NCI-H82 (cell line): ENCODE measurements at regions not wholly inside any gene's neighbourhood (a gene's known extent, or its start where the extent isn't known, plus 50 kb on each side); places are given as distances from the start of the nearest gene placed in this dataset.
"Not testable (repeated sequence)": the region's sequence is repeated elsewhere in the genome, so short reads cannot be mapped to it uniquely, and the experiment has no call there.

Experiments used
- DNase-seq: peaks from one replicate; lab custom pipeline; 2025; lab: John Stamatoyannopoulos, UW

DNA sequence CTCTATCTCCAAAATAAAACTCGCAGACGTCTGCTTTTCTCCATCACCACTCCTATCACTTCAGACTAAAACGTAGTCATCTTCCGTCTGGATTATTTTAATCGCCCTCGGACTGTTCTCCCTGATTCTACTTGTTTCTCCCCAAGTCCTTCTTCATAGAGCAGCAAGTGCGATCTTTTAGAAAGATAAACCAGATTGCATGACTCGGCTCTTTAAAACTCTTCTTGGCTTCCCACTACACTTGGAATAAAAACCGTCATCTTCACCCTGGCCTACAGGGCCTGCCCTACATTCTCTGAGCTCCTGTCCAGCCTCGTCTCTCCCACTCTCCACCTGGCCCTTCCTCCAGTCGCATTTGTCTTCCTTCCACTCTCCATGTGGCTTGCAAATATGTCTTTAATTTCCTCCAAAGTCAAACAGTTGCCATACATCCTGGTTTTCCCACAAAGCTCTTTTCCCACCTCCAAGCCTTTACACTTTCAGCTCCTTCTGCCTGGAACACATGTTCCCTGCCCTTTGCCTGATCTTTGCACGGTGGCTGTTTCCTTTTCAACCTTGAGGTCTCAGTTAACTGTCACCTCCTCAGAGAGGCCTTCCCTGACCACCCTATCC lies 70.5 kb upstream of the DHX40 start:
- no peak for DNase-seq

DNA sequence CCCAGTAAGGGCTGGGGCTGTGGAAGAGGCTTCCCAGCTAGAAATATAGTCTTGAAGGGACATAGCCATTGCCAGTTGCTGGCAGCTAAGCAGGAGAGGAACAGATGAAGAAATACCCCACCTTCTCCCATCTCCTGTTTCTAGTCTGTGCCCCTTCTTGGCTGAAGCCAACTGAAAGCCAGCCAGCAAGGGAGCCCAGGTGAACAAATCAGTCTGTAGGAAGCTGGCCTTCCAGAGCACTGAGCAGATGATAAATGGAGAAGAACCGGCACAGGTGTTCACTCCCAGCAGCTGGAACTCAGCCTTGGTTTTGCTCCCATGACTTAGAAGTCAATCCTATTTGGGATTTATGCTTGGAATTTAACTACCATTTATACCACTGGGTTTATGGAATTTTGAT lies 69.2 kb upstream of the DHX40 start:
- peak; percentile 71 for DNase-seq

DNA sequence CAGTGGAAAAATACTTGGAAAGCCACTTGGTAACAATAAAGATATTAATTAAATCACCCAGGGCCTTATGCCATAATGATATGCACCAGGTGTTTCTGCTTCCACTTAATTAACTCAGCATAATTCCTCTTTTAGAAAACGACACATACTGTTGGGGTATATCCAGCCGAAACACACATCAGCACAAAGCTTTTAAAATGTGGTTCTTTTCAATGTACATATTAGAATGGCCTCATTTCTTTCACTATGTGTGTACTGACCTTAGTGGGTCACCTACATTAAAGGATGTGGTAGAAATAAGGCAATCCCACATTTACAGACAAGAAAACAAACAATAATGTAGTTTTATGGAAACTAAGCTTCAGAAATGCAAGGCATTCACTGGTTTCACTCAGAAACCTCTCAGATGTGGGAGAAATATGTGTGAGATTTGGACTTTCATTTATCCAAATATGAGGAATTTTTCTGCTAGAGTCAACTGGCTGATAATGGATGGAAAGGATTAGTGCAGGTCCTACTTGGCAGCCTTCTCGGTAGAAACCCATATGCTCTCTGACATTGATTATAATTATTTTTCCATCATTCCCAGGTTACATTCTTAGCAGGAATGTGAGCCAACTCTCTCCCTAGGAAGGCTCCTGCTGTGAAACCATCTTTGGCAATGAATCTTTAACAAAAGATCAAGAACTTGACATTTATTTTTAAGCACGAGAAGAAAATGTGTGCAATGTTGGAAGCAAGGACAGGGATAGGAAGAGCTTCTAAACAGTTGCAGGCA lies 66.7 kb upstream of the DHX40 start:
- peak; percentile 55 for DNase-seq

DNA sequence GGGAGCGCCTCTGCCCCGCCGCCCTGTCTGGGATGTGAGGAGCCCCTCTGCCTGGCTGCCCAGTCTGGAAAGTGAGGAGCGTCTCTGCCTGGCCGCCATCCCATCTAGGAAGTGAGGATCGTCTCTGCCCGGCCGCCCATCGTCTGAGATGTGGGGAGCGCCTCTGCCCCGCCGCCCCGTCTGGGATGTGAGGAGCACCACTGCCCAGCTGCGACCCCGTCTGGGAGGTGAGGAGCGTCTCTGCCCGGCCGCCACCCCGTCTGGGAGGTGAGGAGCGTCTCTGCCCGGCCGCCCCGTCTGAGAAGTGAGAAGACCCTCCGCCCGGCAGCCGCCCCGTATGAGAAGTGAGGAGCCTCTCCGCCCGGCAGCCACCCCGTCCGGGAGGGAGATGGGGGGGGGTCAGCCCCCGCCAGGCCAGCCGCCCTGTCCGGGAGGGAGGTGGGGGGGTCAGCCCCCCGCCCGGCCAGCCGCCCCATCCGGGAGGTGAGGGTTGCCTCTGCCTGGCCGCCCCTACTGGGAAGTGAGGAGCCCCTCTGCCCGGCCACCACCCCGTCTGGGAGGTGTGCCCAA lies 65.2 kb upstream of the DHX40 start:
- not testable (repeated sequence) for DNase-seq

DNA sequence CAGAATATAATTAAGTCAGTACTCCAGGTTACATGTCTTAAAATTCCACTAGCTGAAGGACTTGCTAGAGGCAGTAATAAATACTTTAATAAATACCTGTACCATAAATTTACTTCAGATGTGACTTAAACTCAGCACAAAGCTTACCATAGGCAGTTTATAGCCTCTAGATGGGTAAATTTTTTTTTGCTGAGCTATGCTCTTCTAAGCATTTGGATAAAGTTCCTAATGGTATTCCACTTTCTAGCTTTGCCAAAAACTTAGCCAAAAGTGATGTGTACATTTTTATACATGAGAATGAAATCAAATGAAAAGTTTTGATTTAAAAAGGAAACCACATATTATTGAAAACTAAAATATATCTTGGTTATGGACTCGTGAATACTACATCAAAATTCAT lies 63.7 kb upstream of the DHX40 start:
- no peak for DNase-seq

DNA sequence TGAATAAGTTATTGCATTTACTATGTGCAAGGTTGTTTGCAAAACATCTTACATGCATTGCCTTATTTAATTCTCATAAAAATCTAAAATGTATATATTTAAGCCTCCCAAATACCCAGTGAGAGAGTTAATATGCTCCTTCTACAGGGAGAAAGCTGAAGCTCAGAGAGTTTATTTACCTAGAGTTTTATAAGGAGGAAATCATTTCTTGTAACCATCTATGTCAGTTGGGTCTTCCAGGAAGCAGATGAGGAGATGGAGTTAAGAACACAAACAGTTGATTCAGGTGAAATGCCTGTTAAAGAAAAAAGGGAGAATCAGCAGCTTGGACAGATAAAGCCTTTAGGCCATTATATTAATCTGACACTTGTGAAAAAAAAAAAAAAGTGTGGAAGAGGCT lies 62.6 kb upstream of the DHX40 start:
- DNase-seq, result no peak

DNA sequence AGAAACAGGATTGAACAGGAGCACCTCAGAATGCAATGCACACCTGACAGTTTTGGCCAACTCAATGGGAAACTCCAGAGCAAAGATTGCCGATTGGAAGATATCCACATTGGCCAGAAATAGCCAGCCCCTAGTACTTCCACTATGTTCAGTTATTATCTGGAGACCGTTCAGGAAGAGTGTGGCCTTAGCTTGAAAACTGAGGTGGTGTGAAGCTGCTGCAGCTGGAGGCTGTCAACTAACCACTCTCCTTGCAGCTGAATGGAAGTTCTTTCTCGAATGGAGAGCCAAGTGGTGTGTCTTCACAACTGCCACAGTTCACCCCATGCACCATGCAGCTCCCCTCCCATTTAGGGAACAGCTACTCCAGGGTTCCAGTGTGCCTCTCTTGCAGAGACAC lies 61.9 kb upstream of the DHX40 start:
- no peak for DNase-seq

DNA sequence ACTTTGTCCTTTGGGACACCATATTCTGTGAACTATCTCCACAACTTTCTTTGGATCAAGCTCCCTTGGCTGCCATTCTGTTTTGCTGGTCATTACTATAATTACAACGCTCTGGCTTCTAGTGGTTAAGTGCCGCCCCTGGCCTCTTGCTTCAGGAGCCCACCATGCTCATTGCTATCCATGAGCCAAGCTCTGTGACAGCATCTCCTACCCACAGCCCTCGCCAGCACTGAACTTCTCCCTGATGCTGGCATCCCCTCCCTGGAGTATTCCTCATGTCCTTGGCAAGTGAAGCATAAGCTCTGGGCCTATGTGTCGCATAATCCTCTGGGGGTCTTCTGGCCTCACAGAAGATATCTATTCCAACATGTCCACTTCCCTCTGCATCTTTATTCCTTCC lies 60.6 kb upstream of the DHX40 start:
- DNase-seq, result no peak

DNA sequence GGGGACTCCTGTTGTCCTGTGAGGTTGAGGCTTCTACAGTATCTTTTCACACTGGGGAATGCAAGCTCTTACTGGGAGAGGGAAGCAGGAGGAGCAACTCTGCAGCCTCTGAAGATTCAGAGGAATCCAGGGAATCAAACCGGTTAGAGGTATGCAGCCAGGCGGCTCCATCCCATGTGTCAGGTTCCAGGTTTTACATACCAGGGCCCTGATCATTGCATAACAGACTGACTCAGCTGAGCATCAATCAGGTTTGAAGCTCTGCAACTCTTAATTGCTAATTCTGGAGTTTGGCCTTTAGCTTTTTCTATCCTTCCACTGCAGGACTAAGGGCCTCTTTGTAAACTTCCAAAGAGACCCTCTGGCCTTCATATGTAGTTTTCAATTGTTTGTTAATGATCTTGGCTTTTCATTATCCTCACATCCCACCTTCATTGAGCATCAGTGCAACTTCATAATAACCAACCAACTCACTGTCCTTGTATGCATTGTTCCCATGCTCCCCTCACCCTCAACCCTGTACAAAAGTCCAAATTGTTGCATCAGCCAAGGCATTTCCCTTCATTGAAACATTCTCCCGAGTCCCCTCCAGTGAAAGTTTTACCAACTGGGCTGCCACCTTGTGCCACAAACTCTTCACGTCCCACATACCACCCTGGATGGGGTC lies 59.7 kb upstream of the DHX40 start:
- no peak for DNase-seq

DNA sequence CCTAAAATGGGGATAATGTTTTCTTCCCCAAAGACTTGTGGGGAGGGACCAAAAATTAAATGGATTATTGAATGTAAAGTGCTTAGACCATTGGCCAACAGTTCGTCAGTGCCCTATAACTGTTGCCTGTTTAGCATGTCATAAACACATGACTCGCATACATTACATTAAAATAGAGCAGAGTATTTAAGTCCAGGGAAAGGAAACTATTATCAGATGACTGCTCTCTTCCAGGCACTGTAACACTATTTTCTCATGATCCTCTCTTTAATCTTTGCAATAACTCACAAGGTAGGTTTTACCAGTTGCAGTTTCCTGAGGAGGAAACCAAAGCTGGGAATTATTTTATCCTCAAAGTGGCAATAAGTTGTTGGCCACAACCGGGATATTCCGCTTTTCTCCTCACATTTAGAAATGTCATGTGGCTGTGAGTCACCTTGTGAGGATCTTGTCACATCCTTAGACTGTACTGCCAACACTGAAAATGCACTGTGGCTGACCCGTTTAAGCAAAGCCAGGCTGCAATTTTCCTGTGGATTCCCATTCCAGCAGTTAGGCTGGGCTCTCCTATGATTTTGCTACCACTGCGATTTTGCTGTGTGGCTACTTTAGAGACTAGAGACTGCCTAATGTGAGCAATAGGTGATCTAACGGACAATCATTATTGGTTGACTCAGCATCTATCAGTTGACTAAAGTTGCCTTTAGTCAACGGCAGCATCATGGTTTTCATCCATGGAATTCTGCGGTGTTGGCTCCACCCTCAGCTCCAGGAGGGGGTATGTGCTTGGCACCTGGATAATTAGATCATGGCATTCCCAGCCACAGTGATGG lies 58.3 kb upstream of the DHX40 start:
- no peak for DNase-seq

DNA sequence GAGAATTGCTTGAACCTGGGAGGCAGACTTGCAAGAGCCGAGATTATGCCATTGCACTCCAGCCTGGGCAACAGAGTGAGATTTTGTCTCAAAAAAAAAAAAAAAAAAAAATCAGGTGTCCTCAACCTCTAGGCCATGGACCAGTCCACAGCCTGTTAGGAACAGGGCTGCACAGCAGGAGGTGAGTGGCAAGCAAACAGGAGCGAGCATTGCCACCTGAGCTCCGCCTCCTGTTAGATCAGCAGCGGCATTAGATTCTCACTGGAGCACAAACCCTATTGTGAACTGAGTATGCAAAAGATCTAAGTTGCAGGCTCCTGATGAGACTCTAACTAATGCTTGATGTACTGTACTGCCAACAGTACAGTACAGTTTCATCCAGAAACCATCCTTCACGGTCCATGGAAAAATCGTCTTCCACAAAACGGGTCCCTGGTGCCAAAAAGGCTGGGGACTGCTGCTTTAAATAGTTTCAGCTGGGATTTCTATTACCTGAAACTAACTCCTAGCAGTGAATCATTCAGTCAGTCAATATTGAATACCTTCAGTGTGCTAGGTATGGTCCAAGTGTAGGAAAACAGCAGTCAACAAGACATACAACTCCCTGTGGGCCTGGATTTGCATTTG lies 56.3 kb upstream of the DHX40 start:
- DNase-seq, result peak; percentile 30

DNA sequence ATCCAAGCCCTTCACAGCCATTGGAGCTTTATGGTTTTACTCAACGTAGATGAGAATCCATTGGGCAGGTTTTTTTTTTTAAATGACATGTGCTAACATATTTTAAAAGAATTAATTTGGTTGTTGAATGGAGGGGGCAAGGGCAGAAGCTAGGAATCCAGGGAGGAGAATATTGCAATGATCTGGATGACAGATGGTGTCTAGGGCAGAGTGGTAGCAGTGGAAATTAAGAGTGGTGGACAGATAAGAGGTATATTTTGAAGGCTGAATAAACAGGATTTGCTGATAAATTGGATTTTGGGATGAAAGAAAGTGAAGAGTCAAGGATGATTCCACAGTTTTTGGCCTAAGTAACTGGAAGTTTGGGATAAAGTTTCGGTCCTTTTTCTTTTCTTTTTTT lies 54.8 kb upstream of the DHX40 start:
- DNase-seq, result peak; percentile 93

DNA sequence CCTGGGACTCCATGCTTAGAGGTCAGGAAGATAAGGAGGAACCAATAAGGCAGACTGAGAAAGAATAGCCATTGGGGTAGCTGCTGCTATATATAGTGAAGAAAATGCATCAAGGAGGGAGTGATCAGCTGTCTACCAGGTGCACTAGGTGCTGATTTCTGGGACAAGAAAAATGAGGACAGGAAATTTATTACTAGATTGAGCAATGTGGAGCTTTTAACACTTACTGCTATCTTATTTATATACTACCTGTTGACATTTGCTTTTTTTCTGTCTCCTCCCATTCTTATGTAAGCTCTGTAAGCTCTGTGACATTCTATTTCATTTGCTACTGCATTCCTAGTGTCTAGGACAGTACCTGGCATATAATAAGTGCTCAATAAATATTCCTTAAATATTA lies 53.7 kb upstream of the DHX40 start:
- no peak for DNase-seq

DNA sequence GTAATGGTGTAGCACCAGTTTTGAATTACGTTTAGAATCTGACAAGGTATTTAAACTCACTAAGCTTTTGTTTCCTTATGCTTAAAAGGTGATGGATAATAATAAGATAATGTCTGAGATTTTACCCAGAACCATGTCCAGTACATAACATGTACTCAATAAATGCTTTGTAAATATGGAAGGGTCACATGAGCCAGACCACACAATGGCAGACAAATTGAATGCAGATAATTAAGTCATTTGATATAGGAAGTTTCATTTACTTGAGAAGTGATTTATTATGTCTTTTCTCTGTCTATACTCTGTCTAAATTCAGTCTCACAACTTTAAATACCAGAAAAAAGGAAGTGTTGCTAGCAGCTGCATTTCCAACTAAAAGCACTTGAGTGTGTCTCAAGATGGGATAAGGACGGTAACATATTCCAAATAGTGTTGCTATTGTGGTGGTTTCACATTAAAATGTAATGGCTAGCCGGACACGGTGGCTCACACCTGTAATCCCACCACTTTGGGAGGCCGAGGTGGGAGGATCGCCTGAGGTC lies 52.5 kb upstream of the DHX40 start:
- DNase-seq, result no peak

DNA sequence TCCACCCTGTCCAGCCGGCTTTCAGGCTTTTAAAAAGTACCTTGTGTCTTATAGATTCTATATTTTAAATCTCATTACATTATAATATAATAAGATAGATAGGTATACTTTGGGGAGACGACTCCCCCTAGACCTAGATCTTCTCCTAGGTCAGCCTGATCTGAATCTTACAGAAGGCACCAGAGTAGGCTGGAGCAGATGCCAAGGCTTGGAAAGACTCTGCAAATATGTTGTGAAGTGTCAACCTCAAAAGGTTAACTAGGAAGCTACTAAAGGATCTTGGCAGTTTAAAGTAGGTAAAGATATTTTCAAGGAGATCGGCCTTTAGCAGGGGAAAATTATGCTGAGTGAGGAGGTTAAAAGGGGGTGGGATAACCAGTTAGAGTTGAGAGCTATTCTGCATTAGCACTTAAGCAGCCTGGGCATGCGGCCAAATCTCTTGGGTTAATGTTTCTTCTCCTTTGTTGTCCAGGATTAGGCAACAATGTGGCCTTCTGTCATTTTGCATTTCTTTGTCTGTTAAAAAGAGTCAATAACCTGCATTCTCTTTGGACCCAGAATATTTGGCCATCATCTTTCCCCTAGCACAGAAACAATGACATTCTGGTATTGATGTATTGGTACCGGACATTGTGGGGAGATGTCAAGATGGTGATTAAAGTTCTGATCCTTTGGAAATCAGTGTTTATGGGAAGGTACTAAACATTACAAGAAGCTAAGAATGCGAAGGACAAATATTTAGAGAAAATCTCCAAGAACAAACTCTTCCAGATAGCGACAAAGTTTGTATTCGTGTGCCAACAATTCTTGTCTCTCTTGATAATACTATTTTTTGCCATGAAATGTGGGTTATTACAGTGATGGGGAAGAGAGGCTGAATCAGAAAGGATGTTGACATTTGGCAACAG lies 51.2 kb upstream of the DHX40 start:
- DNase-seq, result peak; percentile 100
